A549 (cell line): ENCODE measurements at regions not wholly inside any gene's neighbourhood (a gene's known extent, or its start where the extent isn't known, plus 50 kb on each side); places are given as distances from the start of the nearest gene placed in this dataset.

ENCODE experiments used
- ATAC-seq, 2 experiments: fragments of 200-7000 bp in 1 of 2; fragments of >200 bp in 1 of 2; cut with Nextera tagmentation in 1 of 2; cut with Tn5 transposase in 1 of 2; 3 replicates each; pipeline versions ENCODE4 v1.8.0 to v1.9.1; 2018 to 2020; ENCODE audit warnings: mild to moderate bottlenecking in 1 of 2, moderate library complexity in 1 of 2
- CTCF ChIA-PET: fragments of 300-600 bp; sonication (Branson Sonifier 250); formaldehyde crosslinking; extraction: SDS; loops from one replicate; lab custom pipeline; 2021; ENCODE audit warnings: antibody characterized with exemption, inconsistent platforms; lab: Yijun Ruan, JAX
- POLR2A ChIA-PET: fragments of 350-600 bp; formaldehyde crosslinking; extraction: SDS; loops from one replicate; lab custom pipeline; 2021; ENCODE audit warnings: antibody characterized with exemption, inconsistent platforms; lab: Yijun Ruan, JAX
- DNase-seq, 2 experiments: peaks; one replicate each; pipeline versions ENCODE4 v3.0.0 to v3.0.0-alpha.2; 2011 to 2016; ENCODE audit warnings: low read depth in 1 of 2, low spot score in 1 of 2
- FAIRE-seq: peaks from 2 replicates; lab custom pipeline; 2011; peaks lifted over from hg19 to GRCh38; lab: Jason Lieb, UNC
- H3K27ac ChIP-seq, 2 experiments: fragments of >200 bp; sonication (Bioruptor Twin); formaldehyde crosslinking; 3 replicates each; pipeline ENCODE4 v1.5.1; 2016 to 2017
- H3K4me1 ChIP-seq: fragments of >200 bp; sonication (Bioruptor Twin); formaldehyde crosslinking; 3 replicates; pipeline ENCODE4 v1.6.1; 2016
- H3K4me2 ChIP-seq: fragments of >200 bp; sonication (Bioruptor Twin); formaldehyde crosslinking; 3 replicates; pipeline ENCODE4 v1.6.1; 2016
- H3K4me3 ChIP-seq: fragments of >200 bp; sonication (Bioruptor Twin); formaldehyde crosslinking; 3 replicates; pipeline ENCODE4 v1.5.1; 2016
- H3K9me3 ChIP-seq: fragments of >200 bp; sonication (Bioruptor Twin); formaldehyde crosslinking; 3 replicates; pipeline ENCODE4 v1.6.1; 2016
- ATOH8 ChIP-seq: fragments of 250-450 bp; sonication (Bioruptor Pico); IDR thresholded peaks from 2 replicates; pipeline ENCODE4 v1.5.0; 2020; ENCODE audit warnings: low read depth, mild to moderate bottlenecking, moderate library complexity
- EHF ChIP-seq: fragments of 250-450 bp; sonication (Bioruptor Pico); IDR thresholded peaks from 2 replicates; pipeline ENCODE4 v1.5.0; 2020; ENCODE audit warnings: mild to moderate bottlenecking
- ESRRA ChIP-seq: fragments of 150-350 bp; IDR thresholded peaks from 2 replicates; pipeline ENCODE4 v1.6.1; 2014; ENCODE audit warnings: mild to moderate bottlenecking, low read length, borderline replicate concordance
- FOXS1 ChIP-seq: fragments of 250-450 bp; sonication (Bioruptor Pico); IDR thresholded peaks from 2 replicates; pipeline ENCODE4 v1.5.0; 2020; ENCODE audit warnings: mild to moderate bottlenecking, moderate library complexity
- GATA3 ChIP-seq: IDR thresholded peaks from 2 replicates; pipeline ENCODE4 v1.6.1; 2012; ENCODE audit warnings: borderline replicate concordance
- HEYL ChIP-seq: fragments of 250-450 bp; sonication (Bioruptor Pico); IDR thresholded peaks from 2 replicates; pipeline ENCODE4 v1.8.0; 2021; ENCODE audit warnings: mild to moderate bottlenecking, moderate library complexity
- HOXB13 ChIP-seq: fragments of 250-450 bp; sonication (Bioruptor Pico); IDR thresholded peaks from 2 replicates; pipeline ENCODE4 v1.5.0; 2020; ENCODE audit warnings: low read depth, mild to moderate bottlenecking, moderate library complexity
- HOXB5 ChIP-seq: fragments of 250-450 bp; sonication (Bioruptor Pico); IDR thresholded peaks from 2 replicates; pipeline ENCODE4 v1.5.0; 2020; ENCODE audit warnings: mild to moderate bottlenecking, moderate library complexity
- JUNB ChIP-seq: fragments of >200 bp; sonication (Bioruptor Twin); formaldehyde crosslinking; IDR thresholded peaks from 2 replicates; pipeline ENCODE4 v1.6.1; 2016
- MAX ChIP-seq: IDR thresholded peaks from 2 replicates; pipeline ENCODE4 v1.6.1; 2012
- MAZ ChIP-seq: fragments of 150-350 bp; IDR thresholded peaks from 2 replicates; pipeline ENCODE4 v1.6.1; 2014; ENCODE audit warnings: antibody characterized with exemption, low read depth, low read length, borderline replicate concordance
- MYC ChIP-seq: IDR thresholded peaks from 2 replicates; pipeline ENCODE4 v1.6.1; 2012; ENCODE audit warnings: mild to moderate bottlenecking, inconsistent platforms, low read length, improper control_type of control experiment, borderline replicate concordance
- PHF8 ChIP-seq: fragments of 200-600 bp; sonication (generic); IDR thresholded peaks from 2 replicates; pipeline ENCODE4 v1.6.1; 2016; ENCODE audit warnings: low read depth, mild to moderate bottlenecking, antibody characterized with exemption, moderate library complexity, borderline replicate concordance
- POLR2A ChIP-seq: IDR thresholded peaks from 2 replicates; pipeline ENCODE4 v1.6.1; 2012; ENCODE audit warnings: mild to moderate bottlenecking, low read length
- POLR2AphosphoS2 ChIP-seq: conservative IDR thresholded peaks from 2 replicates; pipeline ENCODE4 v1.6.1; 2012; ENCODE audit warnings: low read length, improper control_type of control experiment, inconsistent platforms
- SREBF2 ChIP-seq: fragments of 450-650 bp; IDR thresholded peaks from 2 replicates; pipeline ENCODE4 v1.6.1; 2014; ENCODE audit warnings: mild to moderate bottlenecking, moderate library complexity
- TFCP2L1 ChIP-seq: fragments of 250-450 bp; sonication (Bioruptor Pico); IDR thresholded peaks from 2 replicates; pipeline ENCODE4 v1.5.0; 2021; ENCODE audit warnings: mild to moderate bottlenecking
- TP53 ChIP-seq: fragments of 250-450 bp; sonication (Bioruptor Pico); IDR thresholded peaks from 2 replicates; pipeline ENCODE4 v1.5.0; 2021; ENCODE audit warnings: mild to moderate bottlenecking, moderate library complexity
- USF2 ChIP-seq: fragments of 450-650 bp; IDR thresholded peaks from 2 replicates; pipeline ENCODE4 v1.6.1; 2014; ENCODE audit warnings: antibody characterized with exemption
- ZC3H11A ChIP-seq: fragments of 450-650 bp; IDR thresholded peaks from 2 replicates; pipeline ENCODE4 v1.6.1; 2014; ENCODE audit warnings: antibody characterized with exemption, mild to moderate bottlenecking
- ZNF302 ChIP-seq: fragments of 250-450 bp; sonication (Bioruptor Pico); IDR thresholded peaks from 2 replicates; pipeline ENCODE4 v1.9.0; 2021; ENCODE audit warnings: inconsistent platforms, mild to moderate bottlenecking, moderate library complexity
- WGBS: methylation state at CpG from one replicate; pipeline ENCODE4 v1.1.6; 2017; ENCODE audit errors: missing lambda C conversion rate; 5-methylcytosine and 5-hydroxymethylcytosine counted together
- TF ChIP-seq, protein P1 (sequence below): IDR thresholded peaks from 2 replicates; pipeline ENCODE4 v1.6.1; 2012; ENCODE audit warnings: low read depth, borderline replicate concordance

GRCh38 chr2:64398516-64399129 is 55.3 kb upstream of the LGALSL start:
- Histone ChIP-seq H3K4me1 (peaks cover 21% of the 10 kb centered on the region), H3K4me2 (no peak overlapping the region), H3K27ac (no peak overlapping the region), H3K4me3 (no peak overlapping the region), H3K9me3 (no peaks in the 10 kb centered on the region)
- TF ChIP-seq FOXS1 (CRISPR knock-in tag) (no peak), ZC3H11A (no peak), TP53 (CRISPR knock-in tag) (no peak), MAZ (no peak), POLR2AphosphoS2 (no peak), JUNB (no peak), PHF8 (no peak), SREBF2 (no peak), ATOH8 (CRISPR knock-in tag) (no peak), HOXB13 (CRISPR knock-in tag) (no peak), USF2 (no peak), GATA3 (no peak), ZNF302 (CRISPR knock-in tag) (no peak), EHF (CRISPR knock-in tag) (no peak), ESRRA (no peak)
- TF ChIP-seq, protein P1, sequence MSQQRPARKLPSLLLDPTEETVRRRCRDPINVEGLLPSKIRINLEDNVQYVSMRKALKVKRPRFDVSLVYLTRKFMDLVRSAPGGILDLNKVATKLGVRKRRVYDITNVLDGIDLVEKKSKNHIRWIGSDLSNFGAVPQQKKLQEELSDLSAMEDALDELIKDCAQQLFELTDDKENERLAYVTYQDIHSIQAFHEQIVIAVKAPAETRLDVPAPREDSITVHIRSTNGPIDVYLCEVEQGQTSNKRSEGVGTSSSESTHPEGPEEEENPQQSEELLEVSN = no peak
- DNase-seq (no peak), FAIRE-seq (no peak), ATAC-seq (no peak)
- CTCF ChIA-PET = interaction anchor here (1.1 to 4.2 kb wide), 3 partner anchors 11 to 89 kb away, joined by 4 to 14 read pairs (median 9); no protein-coding TSS in a partner anchor
- POLR2A ChIA-PET = no interaction called here

- ATAC-seq (peak in 1 of 2 experiments; percentile 22; a peak in 2 of 6 replicates), DNase-seq (no peak), FAIRE-seq (no peak)
- TF ChIP-seq HEYL (CRISPR knock-in tag) (no peak), HOXB5 (CRISPR knock-in tag) (no peak), POLR2A (no peak), TFCP2L1 (CRISPR knock-in tag) (no peak), MAX (no peak), MYC (no peak), JUNB (no peak), SREBF2 (no peak)
- ChIA-PET POLR2A (no interaction called here), CTCF (interaction anchor here (1.1 to 4.2 kb wide), 3 partner anchors 11 to 88 kb away, joined by 3 to 14 read pairs (median 4); no protein-coding TSS in a partner anchor)
- no peak overlapping the region; the same call in 1 of the 3 replicates for H3K4me2 ChIP-seq
- 49% methylated on average over 2 of the region's 2 CpGs for WGBS
- no peak overlapping the region for H3K4me3 ChIP-seq
- H3K9me3 ChIP-seq = no peaks in the 10 kb centered on the region
- H3K4me1 ChIP-seq = peaks cover 21% of the 10 kb centered on the region
- 0 out of 6 replicates have a peak overlapping the region, but pooled peaks of 1 of the 2 experiments have one; percentile 27 for H3K27ac ChIP-seq
These were observed 54.4 kb upstream of the LGALSL start for GRCh38 chr2:64399521-64399920.
